ENCODE measurements at regions not wholly inside any gene's neighbourhood (a gene's known extent, or its start where the extent isn't known, plus 50 kb on each side); places are given as distances from the start of the nearest gene placed in this dataset.

- no peak for DNase-seq
- POLR2A ChIA-PET = no interaction called here
- Histone ChIP-seq H3K27me3 (ENCODE audit: control insufficient read depth in 2 of 2, insufficient read depth in 2 of 2, low read length in 2 of 2) (no peaks in the 10 kb centered on the region), H3K36me3 (ENCODE audit: control insufficient read depth in 2 of 3, insufficient read depth in 3 of 3, low read length in 3 of 3) (no peaks in the 10 kb centered on the region), H3K9me3 (ENCODE audit: control insufficient read depth in 2 of 3, low read length in 3 of 3) (no peaks in the 10 kb centered on the region), H3K27ac (ENCODE audit: low read depth, low read length) (no peak overlapping the region), H3K4me3 (ENCODE audit: low read length) (no peak overlapping the region), H3K4me1 (ENCODE audit: control insufficient read depth in 2 of 2, insufficient read depth in 2 of 2, low read length in 2 of 2) (no peaks in the 10 kb centered on the region)
- peaks cover 0 to 4% (median 0%) of the 10 kb centered on the region in 11 donors for H3K9me3 Mint-ChIP-seq
- intact Hi-C loops (cut with micrococcal nuclease) = no loop called here
- no peak for ATAC-seq
- peaks cover 0 to 5% (median 2%) of the 10 kb centered on the region in 5 donors for H3K27me3 Mint-ChIP-seq
- H3K4me1 Mint-ChIP-seq = peaks cover 0 to 4% (median 0%) of the 10 kb centered on the region in 7 donors
- H3K4me3 Mint-ChIP-seq = peak overlapping the region in 2 of 10 donors; percentile 15 to 58
- CTCF ChIA-PET = interaction anchor here (1.7 kb wide), 1 partner anchor 13 kb away, joined by 4 read pairs; no protein-coding TSS in a partner anchor
- H3K36me3 Mint-ChIP-seq = no peaks in the 10 kb centered on the region
- H3K27ac Mint-ChIP-seq = peak overlapping the region in 1 of 9 donors; percentile 71
Observed at GRCh38 chr2:222024932-222025880, 273.6 kb downstream of the PAX3 start.

- Histone ChIP-seq H3K36me3 (ENCODE audit: control insufficient read depth in 2 of 3, insufficient read depth in 3 of 3, low read length in 3 of 3) (no peaks in the 10 kb centered on the region), H3K9me3 (ENCODE audit: control insufficient read depth in 2 of 3, low read length in 3 of 3) (no peaks in the 10 kb centered on the region), H3K27ac (ENCODE audit: low read depth, low read length) (no peak overlapping the region), H3K4me3 (ENCODE audit: low read length) (no peak overlapping the region), H3K27me3 (ENCODE audit: control insufficient read depth in 2 of 2, insufficient read depth in 2 of 2, low read length in 2 of 2) (no peaks in the 10 kb centered on the region), H3K4me1 (ENCODE audit: control insufficient read depth in 2 of 2, insufficient read depth in 2 of 2, low read length in 2 of 2) (no peaks in the 10 kb centered on the region)
- H3K36me3 Mint-ChIP-seq = no peaks in the 10 kb centered on the region
- H3K4me3 Mint-ChIP-seq = no peak overlapping the region
- peaks cover 0 to 9% (median 0%) of the 10 kb centered on the region in 11 donors for H3K9me3 Mint-ChIP-seq
- no peak overlapping the region for H3K27ac Mint-ChIP-seq
- no peak for ATAC-seq
- intact Hi-C loops (cut with micrococcal nuclease) = no loop called here
- CTCF ChIA-PET = no interaction called here
- no peak for DNase-seq
- POLR2A ChIA-PET = no interaction called here
- H3K4me1 Mint-ChIP-seq = no peaks in the 10 kb centered on the region
- H3K27me3 Mint-ChIP-seq = peaks cover 0 to 9% (median 4%) of the 10 kb centered on the region in 5 donors
Observed at GRCh38 chr2:222017252-222017850, 281.4 kb downstream of the PAX3 start.

DNA sequence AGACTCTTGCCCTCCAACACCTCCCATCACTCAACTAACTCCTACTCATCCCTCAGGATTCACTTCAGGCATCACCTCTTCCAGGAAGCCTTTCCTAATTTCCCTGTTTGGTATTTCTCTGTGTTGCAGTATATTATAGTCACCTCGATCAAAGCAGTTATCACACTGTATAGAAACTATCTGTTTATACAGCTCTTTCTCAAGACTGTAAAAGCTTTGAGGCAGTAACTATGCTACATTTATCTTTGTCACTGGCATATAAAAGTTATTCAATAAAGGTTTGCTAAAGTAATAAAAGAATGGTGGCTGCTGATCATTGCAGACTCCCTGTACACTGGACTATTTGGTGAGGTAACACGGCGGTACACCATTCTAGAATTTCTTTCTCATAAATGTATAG, 284.9 kb downstream of the PAX3 start:
- H3K27me3 ChIP-seq (ENCODE audit: control insufficient read depth in 2 of 2, insufficient read depth in 2 of 2, low read length in 2 of 2) = no peaks in the 10 kb centered on the region
- no peak for DNase-seq
- no peaks in the 10 kb centered on the region for H3K9me3 ChIP-seq (ENCODE audit: control insufficient read depth in 2 of 3, low read length in 3 of 3)
- intact Hi-C loops (cut with micrococcal nuclease) = no loop called here
- Mint-ChIP-seq H3K9me3 (peaks cover 0 to 9% (median 0%) of the 10 kb centered on the region in 11 donors), H3K4me3 (no peak overlapping the region), H3K36me3 (no peaks in the 10 kb centered on the region), H3K27ac (no peak overlapping the region), H3K27me3 (peaks cover 0 to 8% (median 4%) of the 10 kb centered on the region in 5 donors), H3K4me1 (no peaks in the 10 kb centered on the region)
- no peak overlapping the region for H3K4me3 ChIP-seq (ENCODE audit: low read length)
- ATAC-seq = no peak
- CTCF ChIA-PET = no interaction called here
- POLR2A ChIA-PET = no interaction called here
- H3K4me1 ChIP-seq (ENCODE audit: control insufficient read depth in 2 of 2, insufficient read depth in 2 of 2, low read length in 2 of 2) = no peaks in the 10 kb centered on the region
- no peak overlapping the region for H3K27ac ChIP-seq (ENCODE audit: low read depth, low read length)
- H3K36me3 ChIP-seq (ENCODE audit: control insufficient read depth in 2 of 3, insufficient read depth in 3 of 3, low read length in 3 of 3) = no peaks in the 10 kb centered on the region

GRCh38 chr2:222000326-222000725, 298.5 kb downstream of the PAX3 start:
- Histone ChIP-seq H3K9me3 (ENCODE audit: control insufficient read depth in 2 of 3, low read length in 3 of 3) (no peaks in the 10 kb centered on the region), H3K4me1 (ENCODE audit: control insufficient read depth in 2 of 2, insufficient read depth in 2 of 2, low read length in 2 of 2) (no peaks in the 10 kb centered on the region), H3K36me3 (ENCODE audit: control insufficient read depth in 2 of 3, insufficient read depth in 3 of 3, low read length in 3 of 3) (no peaks in the 10 kb centered on the region), H3K27ac (ENCODE audit: low read depth, low read length) (no peak overlapping the region), H3K27me3 (ENCODE audit: control insufficient read depth in 2 of 2, insufficient read depth in 2 of 2, low read length in 2 of 2) (no peaks in the 10 kb centered on the region), H3K4me3 (ENCODE audit: low read length) (no peak overlapping the region)
- Mint-ChIP-seq H3K4me3 (no peak overlapping the region), H3K36me3 (no peaks in the 10 kb centered on the region), H3K27ac (no peak overlapping the region), H3K9me3 (peaks cover 0 to 11% (median 2%) of the 10 kb centered on the region in 11 donors), H3K4me1 (no peaks in the 10 kb centered on the region), H3K27me3 (peaks cover 0 to 13% (median 5%) of the 10 kb centered on the region in 5 donors)
- POLR2A ChIA-PET = no interaction called here
- intact Hi-C loops (cut with micrococcal nuclease) = no loop called here
- CTCF ChIA-PET = no interaction called here
- ATAC-seq (no peak), DNase-seq (no peak)

GRCh38 chr2:221999717-222000116, 299.1 kb downstream of the PAX3 start:
- no peaks in the 10 kb centered on the region for H3K4me1 Mint-ChIP-seq
- H3K27me3 Mint-ChIP-seq = peaks cover 0 to 13% (median 5%) of the 10 kb centered on the region in 5 donors
- H3K4me3 ChIP-seq (ENCODE audit: low read length) = no peak overlapping the region
- H3K27ac Mint-ChIP-seq = no peak overlapping the region
- H3K9me3 ChIP-seq (ENCODE audit: control insufficient read depth in 2 of 3, low read length in 3 of 3) = no peaks in the 10 kb centered on the region
- ATAC-seq (no peak), DNase-seq (no peak)
- no peaks in the 10 kb centered on the region for H3K36me3 ChIP-seq (ENCODE audit: control insufficient read depth in 2 of 3, insufficient read depth in 3 of 3, low read length in 3 of 3)
- H3K4me1 ChIP-seq (ENCODE audit: control insufficient read depth in 2 of 2, insufficient read depth in 2 of 2, low read length in 2 of 2) = no peaks in the 10 kb centered on the region
- peaks cover 0 to 11% (median 2%) of the 10 kb centered on the region in 11 donors for H3K9me3 Mint-ChIP-seq
- H3K36me3 Mint-ChIP-seq = no peaks in the 10 kb centered on the region
- H3K27ac ChIP-seq (ENCODE audit: low read depth, low read length) = no peak overlapping the region
- intact Hi-C loops (cut with micrococcal nuclease) = no loop called here
- POLR2A ChIA-PET = no interaction called here
- no peak overlapping the region for H3K4me3 Mint-ChIP-seq
- no peaks in the 10 kb centered on the region for H3K27me3 ChIP-seq (ENCODE audit: control insufficient read depth in 2 of 2, insufficient read depth in 2 of 2, low read length in 2 of 2)
- CTCF ChIA-PET = no interaction called here

DNA sequence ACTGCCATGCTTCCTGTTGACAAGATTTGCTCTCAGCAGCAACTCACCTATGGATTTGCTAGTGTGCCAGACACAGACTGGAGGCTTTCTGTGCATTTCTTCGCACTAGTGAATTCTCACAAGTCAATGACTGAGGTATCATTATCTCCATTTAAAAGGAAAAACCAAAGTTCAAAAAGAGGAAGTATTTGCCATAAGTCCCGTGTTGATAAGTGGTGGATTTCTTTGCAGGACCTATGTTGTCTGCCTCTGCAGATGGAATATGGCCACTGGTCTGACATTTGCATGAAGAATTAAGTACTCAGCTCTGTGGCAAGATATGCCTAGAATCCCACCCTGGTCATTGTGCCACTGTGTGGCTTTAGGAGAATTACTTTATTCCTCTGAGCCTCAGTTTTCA, 299.6 kb downstream of the PAX3 start:
- Mint-ChIP-seq H3K27ac (no peak overlapping the region), H3K4me1 (no peaks in the 10 kb centered on the region), H3K9me3 (peaks cover 0 to 11% (median 2%) of the 10 kb centered on the region in 11 donors), H3K36me3 (no peaks in the 10 kb centered on the region), H3K4me3 (no peak overlapping the region), H3K27me3 (peaks cover 0 to 13% (median 5%) of the 10 kb centered on the region in 5 donors)
- POLR2A ChIA-PET = no interaction called here
- Histone ChIP-seq H3K4me3 (ENCODE audit: low read length) (no peak overlapping the region), H3K36me3 (ENCODE audit: control insufficient read depth in 2 of 3, insufficient read depth in 3 of 3, low read length in 3 of 3) (no peaks in the 10 kb centered on the region), H3K27ac (ENCODE audit: low read depth, low read length) (no peak overlapping the region), H3K27me3 (ENCODE audit: control insufficient read depth in 2 of 2, insufficient read depth in 2 of 2, low read length in 2 of 2) (no peaks in the 10 kb centered on the region), H3K4me1 (ENCODE audit: control insufficient read depth in 2 of 2, insufficient read depth in 2 of 2, low read length in 2 of 2) (no peaks in the 10 kb centered on the region), H3K9me3 (ENCODE audit: control insufficient read depth in 2 of 3, low read length in 3 of 3) (no peaks in the 10 kb centered on the region)
- DNase-seq (no peak), ATAC-seq (no peak)
- intact Hi-C loops (cut with micrococcal nuclease) = no loop called here
- CTCF ChIA-PET = no interaction called here
